ENCODE measurements at regions not wholly inside any gene's neighbourhood (a gene's known extent, or its start where the extent isn't known, plus 50 kb on each side); places are given as distances from the start of the nearest gene placed in this dataset.

DNA sequence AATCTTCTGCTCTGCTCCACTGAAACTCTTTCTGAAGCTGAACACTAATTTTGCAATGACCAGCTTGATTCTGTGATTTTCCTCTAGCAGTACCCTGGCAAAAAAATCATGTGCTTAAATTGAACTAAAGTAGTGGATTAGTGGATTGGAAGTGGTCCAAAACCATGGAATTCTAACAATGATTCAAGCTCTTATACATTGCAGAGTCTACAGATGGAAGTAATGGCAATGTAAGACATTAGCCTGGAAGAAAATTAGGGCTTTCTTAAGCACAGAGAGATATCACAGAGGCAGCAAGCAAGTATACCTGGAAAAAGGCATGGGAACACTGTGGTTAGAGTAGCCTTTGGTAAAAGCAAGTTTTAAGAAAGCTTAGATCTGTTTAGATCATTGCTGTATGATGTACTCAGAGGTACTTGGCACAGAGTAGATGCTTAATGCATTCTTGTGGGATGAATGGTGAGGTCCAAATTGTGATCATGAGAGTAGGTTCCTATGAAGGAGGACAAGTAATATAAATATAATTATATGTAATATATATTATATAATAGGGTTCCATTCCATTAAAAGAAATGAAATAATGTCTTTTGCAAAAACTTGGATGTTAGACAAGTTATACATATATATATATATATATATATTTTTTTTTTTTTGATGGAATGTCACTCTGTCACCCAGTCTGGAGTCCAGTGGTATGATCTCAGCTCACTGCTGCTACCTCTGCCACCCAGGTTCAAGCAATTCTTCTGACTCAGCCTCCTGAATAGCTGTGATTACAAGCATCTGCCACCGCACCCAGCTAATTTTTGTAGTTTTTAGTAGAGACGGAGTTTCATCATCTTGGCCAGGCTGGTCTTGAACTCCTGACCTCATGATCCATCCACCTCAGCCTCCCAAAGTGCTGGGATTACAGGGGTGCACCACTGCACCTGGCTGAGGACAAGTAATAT is 172.2 kb upstream of the SCN7A start:
- no peak for TF ChIP-seq EZH2 (IDR thresholded peaks at IDR 0.05; ENCODE audit: borderline replicate concordance, control insufficient read depth, low read depth, low read length)
- TF ChIP-seq, protein P1, sequence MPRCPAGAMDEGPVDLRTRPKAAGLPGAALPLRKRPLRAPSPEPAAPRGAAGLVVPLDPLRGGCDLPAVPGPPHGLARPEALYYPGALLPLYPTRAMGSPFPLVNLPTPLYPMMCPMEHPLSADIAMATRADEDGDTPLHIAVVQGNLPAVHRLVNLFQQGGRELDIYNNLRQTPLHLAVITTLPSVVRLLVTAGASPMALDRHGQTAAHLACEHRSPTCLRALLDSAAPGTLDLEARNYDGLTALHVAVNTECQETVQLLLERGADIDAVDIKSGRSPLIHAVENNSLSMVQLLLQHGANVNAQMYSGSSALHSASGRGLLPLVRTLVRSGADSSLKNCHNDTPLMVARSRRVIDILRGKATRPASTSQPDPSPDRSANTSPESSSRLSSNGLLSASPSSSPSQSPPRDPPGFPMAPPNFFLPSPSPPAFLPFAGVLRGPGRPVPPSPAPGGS (IDR thresholded peaks at IDR 0.05; ENCODE audit: borderline replicate concordance, insufficient read depth, low read depth, low read length, poor library complexity, severe bottlenecking) = no peak
- no peak for TF ChIP-seq CBFB (IDR thresholded peaks at IDR 0.05; ENCODE audit: low read depth)
- TF ChIP-seq, protein P2, sequence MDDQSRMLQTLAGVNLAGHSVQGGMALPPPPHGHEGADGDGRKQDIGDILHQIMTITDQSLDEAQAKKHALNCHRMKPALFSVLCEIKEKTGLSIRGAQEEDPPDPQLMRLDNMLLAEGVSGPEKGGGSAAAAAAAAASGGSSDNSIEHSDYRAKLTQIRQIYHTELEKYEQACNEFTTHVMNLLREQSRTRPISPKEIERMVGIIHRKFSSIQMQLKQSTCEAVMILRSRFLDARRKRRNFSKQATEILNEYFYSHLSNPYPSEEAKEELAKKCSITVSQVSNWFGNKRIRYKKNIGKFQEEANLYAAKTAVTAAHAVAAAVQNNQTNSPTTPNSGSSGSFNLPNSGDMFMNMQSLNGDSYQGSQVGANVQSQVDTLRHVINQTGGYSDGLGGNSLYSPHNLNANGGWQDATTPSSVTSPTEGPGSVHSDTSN (IDR thresholded peaks at IDR 0.05; ENCODE audit: insufficient replicate concordance, low read depth, low read length) = no peak
- TF ChIP-seq, protein P3, sequence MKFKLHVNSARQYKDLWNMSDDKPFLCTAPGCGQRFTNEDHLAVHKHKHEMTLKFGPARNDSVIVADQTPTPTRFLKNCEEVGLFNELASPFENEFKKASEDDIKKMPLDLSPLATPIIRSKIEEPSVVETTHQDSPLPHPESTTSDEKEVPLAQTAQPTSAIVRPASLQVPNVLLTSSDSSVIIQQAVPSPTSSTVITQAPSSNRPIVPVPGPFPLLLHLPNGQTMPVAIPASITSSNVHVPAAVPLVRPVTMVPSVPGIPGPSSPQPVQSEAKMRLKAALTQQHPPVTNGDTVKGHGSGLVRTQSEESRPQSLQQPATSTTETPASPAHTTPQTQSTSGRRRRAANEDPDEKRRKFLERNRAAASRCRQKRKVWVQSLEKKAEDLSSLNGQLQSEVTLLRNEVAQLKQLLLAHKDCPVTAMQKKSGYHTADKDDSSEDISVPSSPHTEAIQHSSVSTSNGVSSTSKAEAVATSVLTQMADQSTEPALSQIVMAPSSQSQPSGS (IDR thresholded peaks at IDR 0.05; ENCODE audit: low read length) = no peak
- TF ChIP-seq HDGF (IDR thresholded peaks at IDR 0.05) = no peak
- no peak for TF ChIP-seq WRNIP1 (IDR thresholded peaks at IDR 0.05; ENCODE audit: borderline replicate concordance, low read depth, low read length)
- TF ChIP-seq SIN3A (IDR thresholded peaks at IDR 0.05; ENCODE audit: low read depth, low read length) = no peak

More for the DNA sequence above, 172.2 kb upstream of the SCN7A start:
- H3K4me3 ChIP-seq = no peak overlapping the region
- ChIA-PET CTCF (no interaction called here), SMC1A (ENCODE audit: uncharacterized antibody, unreplicated experiment) (interaction anchor here (0.7 to 0.9 kb wide), 2 partner anchors 13 to 41 kb away, joined by 3 to 4 read pairs; no protein-coding TSS in a partner anchor), RAD21 (ENCODE audit: unreplicated experiment) (no interaction called here), POLR2A (no interaction called here)
- no peak overlapping the region for H3K4me2 ChIP-seq (ENCODE audit: control insufficient read depth, insufficient read depth)
- no TSS peak for BruUV-seq (replicated peaks)
- FAIRE-seq = no peak
- no peak overlapping the region for H2AFZ ChIP-seq (ENCODE audit: control insufficient read depth, low read depth, low read length)
- no peaks in the 10 kb centered on the region for H3K36me3 ChIP-seq (ENCODE audit: control insufficient read depth in 2 of 2, insufficient read depth in 2 of 2, low read length in 1 of 2)
- no peak overlapping the region for H3K27ac ChIP-seq (ENCODE audit: control insufficient read depth, insufficient read depth)
- in situ Hi-C loops (cut with MboI) = no loop called here
- intact Hi-C loops (cut with micrococcal nuclease; ENCODE audit: unreplicated experiment) = no loop called here
- DNase-seq (ENCODE audit: low read depth, low spot score) = no peak
- H3K4me1 ChIP-seq (ENCODE audit: control insufficient read depth, insufficient read depth, low read length) = no peaks in the 10 kb centered on the region
- no peak for ATAC-seq
- no peaks in the 10 kb centered on the region for H3K9me3 ChIP-seq (replicated peaks; ENCODE audit: control insufficient read depth, insufficient read depth, low read length)
- no peak overlapping the region for H3K9ac ChIP-seq (ENCODE audit: control insufficient read depth, insufficient read depth, low read length)
- no peaks in the 10 kb centered on the region for H3K79me2 ChIP-seq (ENCODE audit: control insufficient read depth, insufficient read depth, low read length)
- H3K27me3 ChIP-seq (replicated peaks in 1 of 2; ENCODE audit: control insufficient read depth in 2 of 2, insufficient read depth in 2 of 2, low read length in 1 of 2) = no peaks in the 10 kb centered on the region
- no peaks in the 10 kb centered on the region for H4K20me1 ChIP-seq (ENCODE audit: control insufficient read depth, insufficient read depth)
- WGBS (ENCODE audit: insufficient coverage, insufficient replicate concordance, low lambda C conversion rate, missing lambda C conversion rate) = 72% methylated on average over 2 of the region's 2 CpGs
